ENCODE measurements at regions not wholly inside any gene's neighbourhood (a gene's known extent, or its start where the extent isn't known, plus 50 kb on each side); places are given as distances from the start of the nearest gene placed in this dataset.

DNA sequence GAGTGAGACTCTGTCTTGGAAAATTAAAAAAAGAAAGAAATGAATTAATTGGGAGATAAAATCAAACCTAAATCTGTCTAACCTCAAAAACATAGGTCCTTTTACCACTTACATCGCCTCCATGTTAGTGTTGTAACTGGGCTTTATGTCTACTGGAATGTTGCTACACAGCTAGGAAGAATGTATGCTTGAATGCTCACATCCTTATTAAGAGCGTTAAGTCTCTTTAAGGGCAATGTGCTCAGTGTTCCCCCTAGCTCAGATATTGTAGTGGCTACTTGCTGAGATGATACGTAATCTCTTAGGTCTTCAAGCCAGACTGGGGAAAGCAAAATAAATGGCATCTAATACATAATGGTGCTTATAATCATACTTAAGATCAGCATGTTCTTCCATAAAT, 1072.8 kb downstream of the PDHA2 start:
- H3K9ac ChIP-seq (ENCODE audit: low read depth, low read length, poor library complexity), result no peak overlapping the region
- no peak overlapping the region for H2BK15ac ChIP-seq (ENCODE audit: low read length)
- H2BK120ac ChIP-seq (ENCODE audit: low read depth, low read length), result no peak overlapping the region
- no CpG with 5 or more reads among the region's 3 CpGs for WGBS, 2 donors (ENCODE audit: extremely low coverage in 2 of 2, insufficient read length in 2 of 2, insufficient replicate concordance in 1 of 2)
- no peaks in the 10 kb centered on the region for H3K79me1 ChIP-seq (ENCODE audit: low read depth, low read length)
- H3K9me3 ChIP-seq (replicated peaks in 1 of 2; ENCODE audit: control insufficient read depth in 2 of 2, insufficient read depth in 1 of 2, low read depth in 1 of 2, low read length in 2 of 2), result peaks cover 0 to 6% of the 10 kb centered on the region in 2 donors
- no peaks in the 10 kb centered on the region for H3K27me3 ChIP-seq (ENCODE audit: control insufficient read depth in 3 of 3, insufficient read depth in 3 of 3, low read depth in 1 of 3, low read length in 3 of 3)
- peak overlapping the region; percentile 40 for H2AFZ ChIP-seq (ENCODE audit: low read length)
- no peak overlapping the region for H3K4me2 ChIP-seq (ENCODE audit: insufficient read depth, low read length, poor library complexity, severe bottlenecking)
- H3K14ac ChIP-seq (ENCODE audit: low read length), result no peak overlapping the region
- H2BK5ac ChIP-seq (ENCODE audit: low read length), result no peak overlapping the region
- no peak overlapping the region for H3K23ac ChIP-seq (ENCODE audit: low read depth, low read length, poor library complexity)
- H3K4ac ChIP-seq (ENCODE audit: low read length), result no peak overlapping the region
- H3K36me3 ChIP-seq (replicated peaks in 1 of 2; ENCODE audit: control insufficient read depth in 2 of 2, insufficient read depth in 2 of 2, low read length in 2 of 2), result no peaks in the 10 kb centered on the region
- no peak overlapping the region for H3K18ac ChIP-seq (ENCODE audit: low read length)
- no peak overlapping the region for H4K8ac ChIP-seq (ENCODE audit: low read depth, low read length)
- no peak overlapping the region for H2AK5ac ChIP-seq (ENCODE audit: low read depth, low read length)
- DNase-seq (ENCODE audit: low spot score), result peak; percentile 31
- no peak overlapping the region for H2BK12ac ChIP-seq (ENCODE audit: low read length)
- H4K91ac ChIP-seq (ENCODE audit: low read depth, low read length, poor library complexity), result no peak overlapping the region
- no peak overlapping the region for H3K4me3 ChIP-seq (ENCODE audit: low read length in 2 of 2)
- H3K4me1 ChIP-seq (ENCODE audit: control insufficient read depth in 2 of 2, insufficient read depth in 1 of 2, low read depth in 1 of 2, low read length in 2 of 2), result no peaks in the 10 kb centered on the region
- H3K27ac ChIP-seq (replicated peaks; ENCODE audit: low read length), result no peak overlapping the region

DNA sequence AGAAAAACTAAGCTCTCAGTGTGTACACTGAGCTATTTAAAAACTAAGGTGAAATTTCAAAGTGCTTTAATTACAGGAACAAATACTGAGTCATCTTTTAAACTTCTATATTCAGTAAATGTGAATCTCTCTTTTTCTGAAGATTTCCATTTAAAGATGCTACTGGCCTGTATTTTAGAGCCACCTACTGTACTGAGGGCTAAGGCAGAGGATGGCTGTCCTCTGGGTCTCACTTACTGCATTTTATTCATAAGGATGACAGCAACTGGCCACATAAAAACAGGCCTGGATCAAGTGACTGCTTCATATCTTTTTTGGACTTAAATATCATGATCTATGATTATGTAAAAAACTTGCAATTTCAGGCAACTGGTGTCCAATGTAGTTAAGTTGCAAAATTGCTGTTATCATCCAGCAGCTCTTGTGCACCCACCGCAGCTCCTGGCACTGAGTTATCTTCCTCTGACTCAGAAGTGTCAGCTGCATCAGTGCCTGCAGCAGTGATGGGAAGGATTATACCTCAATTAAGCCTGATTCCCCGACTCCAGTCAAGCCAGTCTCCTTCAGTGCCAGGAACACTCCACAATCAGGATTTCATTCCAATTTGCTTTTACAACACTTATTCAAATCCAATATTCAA, 1073.7 kb downstream of the PDHA2 start:
- H3K18ac ChIP-seq (ENCODE audit: low read length), result no peak overlapping the region
- no peak overlapping the region for H2BK120ac ChIP-seq (ENCODE audit: low read depth, low read length)
- no peak overlapping the region for H4K91ac ChIP-seq (ENCODE audit: low read depth, low read length, poor library complexity)
- H2AK5ac ChIP-seq (ENCODE audit: low read depth, low read length), result no peak overlapping the region
- H2AFZ ChIP-seq (ENCODE audit: low read length), result no peak overlapping the region
- H2BK12ac ChIP-seq (ENCODE audit: low read length), result no peak overlapping the region
- H3K27me3 ChIP-seq (ENCODE audit: control insufficient read depth in 3 of 3, insufficient read depth in 3 of 3, low read depth in 1 of 3, low read length in 3 of 3), result no peaks in the 10 kb centered on the region
- no peaks in the 10 kb centered on the region for H3K36me3 ChIP-seq (replicated peaks in 1 of 2; ENCODE audit: control insufficient read depth in 2 of 2, insufficient read depth in 2 of 2, low read length in 2 of 2)
- H3K9me3 ChIP-seq (replicated peaks in 1 of 2; ENCODE audit: control insufficient read depth in 2 of 2, insufficient read depth in 1 of 2, low read depth in 1 of 2, low read length in 2 of 2), result peaks cover 0 to 6% of the 10 kb centered on the region in 2 donors
- H2BK15ac ChIP-seq (ENCODE audit: low read length), result no peak overlapping the region
- H3K4me2 ChIP-seq (ENCODE audit: insufficient read depth, low read length, poor library complexity, severe bottlenecking), result no peak overlapping the region
- H3K4me3 ChIP-seq (ENCODE audit: low read length in 2 of 2), result no peak overlapping the region
- no peak overlapping the region for H4K8ac ChIP-seq (ENCODE audit: low read depth, low read length)
- H3K27ac ChIP-seq (replicated peaks; ENCODE audit: low read length), result no peak overlapping the region
- H3K23ac ChIP-seq (ENCODE audit: low read depth, low read length, poor library complexity), result no peak overlapping the region
- no peaks in the 10 kb centered on the region for H3K79me1 ChIP-seq (ENCODE audit: low read depth, low read length)
- H3K4me1 ChIP-seq (ENCODE audit: control insufficient read depth in 2 of 2, insufficient read depth in 1 of 2, low read depth in 1 of 2, low read length in 2 of 2), result no peaks in the 10 kb centered on the region
- H3K4ac ChIP-seq (ENCODE audit: low read length), result no peak overlapping the region
- DNase-seq (ENCODE audit: low spot score), result no peak
- no peak overlapping the region for H3K9ac ChIP-seq (ENCODE audit: low read depth, low read length, poor library complexity)
- no CpG with 5 or more reads among the region's 2 CpGs for WGBS, 2 donors (ENCODE audit: extremely low coverage in 2 of 2, insufficient read length in 2 of 2, insufficient replicate concordance in 1 of 2)
- no peak overlapping the region for H2BK5ac ChIP-seq (ENCODE audit: low read length)
- no peak overlapping the region for H3K14ac ChIP-seq (ENCODE audit: low read length)

DNA sequence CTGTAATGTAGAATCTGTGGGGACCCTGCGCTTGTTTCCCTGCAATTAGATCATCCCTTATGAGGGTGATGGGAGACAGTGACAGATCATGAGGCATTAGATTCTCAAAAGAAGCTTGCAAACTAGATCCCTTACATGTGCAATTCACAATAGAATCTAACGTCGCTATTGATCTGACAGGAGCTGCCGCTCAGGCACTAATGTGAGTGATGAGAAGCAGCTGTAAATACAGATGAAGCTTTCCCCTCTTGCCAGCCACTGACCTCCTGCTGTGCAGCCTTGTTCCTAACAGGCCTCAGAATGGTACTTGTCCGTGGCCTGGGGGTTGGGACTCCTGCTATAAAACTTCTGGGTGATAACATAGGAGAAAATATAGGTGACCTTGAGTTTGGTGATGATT, 1076.8 kb downstream of the PDHA2 start:
- Histone ChIP-seq H3K14ac (ENCODE audit: low read length) (no peak overlapping the region), H2BK15ac (ENCODE audit: low read length) (no peak overlapping the region), H2BK120ac (ENCODE audit: low read depth, low read length) (no peak overlapping the region), H3K27me3 (ENCODE audit: control insufficient read depth in 3 of 3, insufficient read depth in 3 of 3, low read depth in 1 of 3, low read length in 3 of 3) (no peaks in the 10 kb centered on the region), H3K27ac (replicated peaks; ENCODE audit: low read length) (no peak overlapping the region), H2BK12ac (ENCODE audit: low read length) (no peak overlapping the region), H4K91ac (ENCODE audit: low read depth, low read length, poor library complexity) (no peak overlapping the region), H3K4ac (ENCODE audit: low read length) (no peak overlapping the region), H4K8ac (ENCODE audit: low read depth, low read length) (no peak overlapping the region), H2AK5ac (ENCODE audit: low read depth, low read length) (no peak overlapping the region), H3K9ac (ENCODE audit: low read depth, low read length, poor library complexity) (no peak overlapping the region), H3K9me3 (replicated peaks in 1 of 2; ENCODE audit: control insufficient read depth in 2 of 2, insufficient read depth in 1 of 2, low read depth in 1 of 2, low read length in 2 of 2) (peaks cover 0 to 6% of the 10 kb centered on the region in 2 donors), H3K23ac (ENCODE audit: low read depth, low read length, poor library complexity) (no peak overlapping the region), H3K4me1 (ENCODE audit: control insufficient read depth in 2 of 2, insufficient read depth in 1 of 2, low read depth in 1 of 2, low read length in 2 of 2) (no peaks in the 10 kb centered on the region), H3K18ac (ENCODE audit: low read length) (no peak overlapping the region), H2AFZ (ENCODE audit: low read length) (no peak overlapping the region), H3K79me1 (ENCODE audit: low read depth, low read length) (no peaks in the 10 kb centered on the region), H3K4me3 (ENCODE audit: low read length in 2 of 2) (no peak overlapping the region), H3K4me2 (ENCODE audit: insufficient read depth, low read length, poor library complexity, severe bottlenecking) (no peak overlapping the region), H3K36me3 (replicated peaks in 1 of 2; ENCODE audit: control insufficient read depth in 2 of 2, insufficient read depth in 2 of 2, low read length in 2 of 2) (no peaks in the 10 kb centered on the region), H2BK5ac (ENCODE audit: low read length) (no peak overlapping the region)
- DNase-seq (ENCODE audit: low spot score), result peak; percentile 12
- WGBS, 2 donors (ENCODE audit: extremely low coverage in 2 of 2, insufficient read length in 2 of 2, insufficient replicate concordance in 1 of 2), result no CpG with 5 or more reads among the region's 5 CpGs

DNA sequence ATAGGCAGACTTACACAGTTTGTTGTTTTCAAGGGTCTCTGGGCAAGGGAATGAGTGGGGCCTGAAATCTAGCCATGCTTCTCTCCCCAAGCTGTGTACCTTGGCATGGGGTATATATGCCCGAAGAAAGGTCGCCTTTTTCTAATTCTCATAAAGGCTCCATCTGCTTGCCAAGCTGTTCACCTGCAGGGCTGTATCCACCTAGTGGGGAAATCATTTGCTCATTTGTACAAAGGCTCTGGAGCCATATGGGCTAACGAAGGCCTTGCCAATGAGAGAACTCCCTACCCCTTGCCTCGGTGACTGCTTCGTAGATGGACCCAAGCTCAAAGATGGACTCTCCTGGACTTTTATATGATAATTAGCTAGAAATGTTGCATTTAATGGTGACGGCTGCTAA, 1097.0 kb downstream of the PDHA2 start:
- no peak overlapping the region for H2BK15ac ChIP-seq (ENCODE audit: low read length)
- H3K27me3 ChIP-seq (ENCODE audit: control insufficient read depth in 3 of 3, insufficient read depth in 3 of 3, low read depth in 1 of 3, low read length in 3 of 3), result no peaks in the 10 kb centered on the region
- H3K79me1 ChIP-seq (ENCODE audit: low read depth, low read length), result no peaks in the 10 kb centered on the region
- no peaks in the 10 kb centered on the region for H3K36me3 ChIP-seq (replicated peaks in 1 of 2; ENCODE audit: control insufficient read depth in 2 of 2, insufficient read depth in 2 of 2, low read length in 2 of 2)
- H3K4ac ChIP-seq (ENCODE audit: low read length), result no peak overlapping the region
- H3K4me3 ChIP-seq (ENCODE audit: low read length in 2 of 2), result no peak overlapping the region
- no peak overlapping the region for H3K27ac ChIP-seq (replicated peaks; ENCODE audit: low read length)
- H4K91ac ChIP-seq (ENCODE audit: low read depth, low read length, poor library complexity), result no peak overlapping the region
- DNase-seq (ENCODE audit: low spot score), result no peak
- no peak overlapping the region for H2AK5ac ChIP-seq (ENCODE audit: low read depth, low read length)
- H2BK5ac ChIP-seq (ENCODE audit: low read length), result no peak overlapping the region
- no peak overlapping the region for H3K18ac ChIP-seq (ENCODE audit: low read length)
- no peak overlapping the region for H4K8ac ChIP-seq (ENCODE audit: low read depth, low read length)
- no peak overlapping the region for H3K9ac ChIP-seq (ENCODE audit: low read depth, low read length, poor library complexity)
- no peak overlapping the region for H2BK12ac ChIP-seq (ENCODE audit: low read length)
- no peak overlapping the region for H3K14ac ChIP-seq (ENCODE audit: low read length)
- H2AFZ ChIP-seq (ENCODE audit: low read length), result no peak overlapping the region
- WGBS, 2 donors (ENCODE audit: extremely low coverage in 2 of 2, insufficient read length in 2 of 2, insufficient replicate concordance in 1 of 2), result no CpG with 5 or more reads among the region's 6 CpGs
- H3K4me1 ChIP-seq (ENCODE audit: control insufficient read depth in 2 of 2, insufficient read depth in 1 of 2, low read depth in 1 of 2, low read length in 2 of 2), result peaks cover 0 to 5% of the 10 kb centered on the region in 2 donors
- H2BK120ac ChIP-seq (ENCODE audit: low read depth, low read length), result no peak overlapping the region
- H3K4me2 ChIP-seq (ENCODE audit: insufficient read depth, low read length, poor library complexity, severe bottlenecking), result no peak overlapping the region
- H3K23ac ChIP-seq (ENCODE audit: low read depth, low read length, poor library complexity), result no peak overlapping the region
- peaks cover 0 to 3% of the 10 kb centered on the region in 2 donors for H3K9me3 ChIP-seq (replicated peaks in 1 of 2; ENCODE audit: control insufficient read depth in 2 of 2, insufficient read depth in 1 of 2, low read depth in 1 of 2, low read length in 2 of 2)
